H1 (cell line): ENCODE measurements at regions not wholly inside any gene's neighbourhood (a gene's known extent, or its start where the extent isn't known, plus 50 kb on each side); places are given as distances from the start of the nearest gene placed in this dataset.

Experiments used
- CTCF ChIA-PET: fragments of 300-600 bp; sonication (Branson Sonifier 250); formaldehyde crosslinking; loops from one replicate; lab custom pipeline; 2021; ENCODE audit not compliant: partially characterized antibody; lab: Charles Lee
- POLR2A ChIA-PET: fragments of 300-600 bp; sonication (Branson Sonifier 250); formaldehyde crosslinking; loops from one replicate; lab custom pipeline; 2021; ENCODE audit warnings: inconsistent platforms; ENCODE audit not compliant: partially characterized antibody; lab: Charles Lee
- DNase-seq, 2 experiments: peaks; one replicate each; pipeline versions ENCODE4 v3.0.0 to v3.0.0-alpha.2; 2010 to 2022; ENCODE audit warnings: low spot score in 2 of 2, low read depth in 1 of 2, mixed read lengths in 1 of 2
- FAIRE-seq: peaks from 2 replicates; lab custom pipeline; 2011; peaks lifted over from hg19 to GRCh38; lab: Jason Lieb, UNC
- H2AFZ ChIP-seq: 2 replicates; pipeline ENCODE4 v1.8.1; 2012; ENCODE audit warnings: low read length, inconsistent platforms
- H2AK5ac ChIP-seq: 2 replicates; pipeline ENCODE4 v1.6.1; 2013; ENCODE audit warnings: low read depth, low read length
- H2BK120ac ChIP-seq: replicated peaks from 2 replicates; pipeline ENCODE3; 2013; ENCODE audit warnings: low read depth, low read length, inconsistent platforms
- H2BK12ac ChIP-seq: 2 replicates; pipeline ENCODE4 v1.6.1; 2013; ENCODE audit warnings: low read depth, low read length
- H2BK15ac ChIP-seq: 2 replicates; pipeline ENCODE4 v1.6.1; 2013; ENCODE audit warnings: low read length
- H2BK20ac ChIP-seq: 2 replicates; pipeline ENCODE4 v1.6.1; 2013; ENCODE audit warnings: low read length
- H2BK5ac ChIP-seq: 2 replicates; pipeline ENCODE4 v1.6.1; 2013; ENCODE audit warnings: low read depth, low read length
- H3K14ac ChIP-seq: 2 replicates; pipeline ENCODE4 v1.6.1; 2013; ENCODE audit warnings: inconsistent platforms; ENCODE audit not compliant: insufficient read length
- H3K18ac ChIP-seq: 2 replicates; pipeline ENCODE4 v1.6.1; 2013; ENCODE audit warnings: low read length; ENCODE audit errors: extremely low read depth
- H3K23ac ChIP-seq: 2 replicates; pipeline ENCODE4 v1.6.1; 2013; ENCODE audit warnings: inconsistent platforms; ENCODE audit not compliant: insufficient read length
- H3K23me2 ChIP-seq: 2 replicates; pipeline ENCODE4 v1.6.1; 2013; ENCODE audit warnings: low read depth, low read length
- H3K27ac ChIP-seq: 2 replicates; pipeline ENCODE4 v1.6.1; 2011; ENCODE audit warnings: low read depth, low read length, inconsistent platforms
- H3K27me3 ChIP-seq, 4 experiments: replicated peaks in 1 of 4; 1 replicate in 1 of 4; 2 replicates in 3 of 4; pipeline versions ENCODE4 v1.6.1 to v1.8.1; 2011 to 2013; ENCODE audit warnings: low read length in 3 of 4, mild to moderate bottlenecking in 3 of 4, inconsistent platforms in 2 of 4, mixed read lengths in 2 of 4, moderate library complexity in 1 of 4; ENCODE audit not compliant: control insufficient read depth in 3 of 4, insufficient read depth in 3 of 4; ENCODE audit errors: extremely low read depth in 1 of 4
- H3K36me3 ChIP-seq, 4 experiments: 2 replicates each; pipeline versions ENCODE4 v1.6.1 to v1.8.1; 2011 to 2013; ENCODE audit warnings: mild to moderate bottlenecking in 4 of 4, low read length in 3 of 4, moderate library complexity in 2 of 4, control low read depth in 1 of 4, inconsistent platforms in 1 of 4; ENCODE audit not compliant: insufficient read depth in 4 of 4, control insufficient read depth in 2 of 4
- H3K4ac ChIP-seq: replicated peaks from 2 replicates; pipeline ENCODE3; 2013; ENCODE audit warnings: low read length, low read depth, mixed read lengths, inconsistent platforms; ENCODE audit not compliant: insufficient read length
- H3K4me1 ChIP-seq, 4 experiments: replicated peaks in 1 of 4; 1 replicate in 1 of 4; 2 replicates in 3 of 4; pipeline versions ENCODE4 v1.6.1 to v1.8.1; 2011 to 2013; ENCODE audit warnings: low read length in 3 of 4, inconsistent platforms in 2 of 4, mixed read lengths in 1 of 4; ENCODE audit not compliant: insufficient read depth in 4 of 4, control insufficient read depth in 3 of 4
- H3K4me2 ChIP-seq, 2 experiments: 2 replicates each; pipeline versions ENCODE4 v1.6.1 to v1.8.1; 2011 to 2013; ENCODE audit warnings: low read depth in 2 of 2, low read length in 2 of 2, control low read depth in 1 of 2, inconsistent platforms in 1 of 2, mild to moderate bottlenecking in 1 of 2; ENCODE audit not compliant: insufficient read depth in 1 of 2
- H3K4me3 ChIP-seq, 4 experiments: fragments of 200-600, 300-600 bp in 1 of 4; sonication (generic), shearing (Covaris generic), sonication (Bioruptor Twin) in 1 of 4; 2 replicates each; pipeline versions ENCODE4 v1.5.1 to v1.8.1; 2011 to 2016; ENCODE audit warnings: low read length in 4 of 4, low read depth in 3 of 4, control low read depth in 2 of 4, inconsistent platforms in 2 of 4, mild to moderate bottlenecking in 2 of 4, mixed read lengths in 1 of 4, moderate library complexity in 1 of 4; ENCODE audit not compliant: insufficient read depth in 2 of 4; ENCODE audit errors: extremely low read depth in 1 of 4
- H3K56ac ChIP-seq: replicated peaks from 2 replicates; pipeline ENCODE3; 2013; ENCODE audit warnings: low read depth, mild to moderate bottlenecking, mixed read lengths, low read length, inconsistent platforms; ENCODE audit not compliant: insufficient read length
- H3K79me1 ChIP-seq: 2 replicates; pipeline ENCODE4 v1.6.1; 2013; ENCODE audit warnings: low read depth, low read length, control low read depth
- H3K79me2 ChIP-seq, 2 experiments: 2 replicates each; pipeline versions ENCODE4 v1.6.1 to v1.8.1; 2012 to 2013; ENCODE audit warnings: low read length in 2 of 2, mild to moderate bottlenecking in 2 of 2, inconsistent platforms in 1 of 2; ENCODE audit not compliant: insufficient read depth in 2 of 2, control insufficient read depth in 1 of 2
- H3K9ac ChIP-seq, 4 experiments: replicated peaks in 1 of 4; 1 replicate in 1 of 4; 2 replicates in 3 of 4; pipeline versions ENCODE4 v1.6.1 to v1.8.1; 2011 to 2013; ENCODE audit warnings: low read depth in 3 of 4, low read length in 3 of 4, control low read depth in 2 of 4, mild to moderate bottlenecking in 2 of 4, moderate library complexity in 2 of 4, inconsistent platforms in 1 of 4; ENCODE audit errors: extremely low read depth in 1 of 4
- H3K9me3 ChIP-seq, 2 experiments: 2 replicates each; pipeline versions ENCODE4 v1.6.1 to v1.8.1; 2012 to 2013; ENCODE audit warnings: mild to moderate bottlenecking in 2 of 2, moderate library complexity in 2 of 2, control low read depth in 1 of 2, inconsistent platforms in 1 of 2, low read depth in 1 of 2, low read length in 1 of 2, mixed read lengths in 1 of 2; ENCODE audit not compliant: insufficient read depth in 2 of 2
- H4K20me1 ChIP-seq, 2 experiments: replicated peaks in 1 of 2; 2 replicates each; pipeline versions ENCODE3 to v1.8.1; 2011 to 2013; ENCODE audit warnings: inconsistent platforms in 2 of 2, low read length in 2 of 2, mild to moderate bottlenecking in 1 of 2; ENCODE audit not compliant: insufficient read depth in 2 of 2, control insufficient read depth in 1 of 2
- H4K5ac ChIP-seq: 2 replicates; pipeline ENCODE4 v1.6.1; 2013; ENCODE audit warnings: low read length, low read depth, mixed read lengths, inconsistent platforms; ENCODE audit not compliant: insufficient read length
- H4K8ac ChIP-seq: 2 replicates; pipeline ENCODE4 v1.8.0; 2013; ENCODE audit warnings: mild to moderate bottlenecking, moderate library complexity, low read length, inconsistent platforms; ENCODE audit not compliant: insufficient read depth; ENCODE audit errors: extremely low read depth
- H4K91ac ChIP-seq: replicated peaks from 2 replicates; pipeline ENCODE3; 2013; ENCODE audit warnings: low read length, mixed read lengths, inconsistent platforms; ENCODE audit not compliant: insufficient read length
- CBX5 ChIP-seq: fragments of 300-800, 300-1000 bp; sonication (generic); IDR thresholded peaks from 2 replicates; pipeline ENCODE4 v1.7.1; 2016; ENCODE audit warnings: antibody characterized with exemption, low read length, low read depth
- CBX8 ChIP-seq: fragments of 300-800, 300-1000 bp; sonication (generic); IDR thresholded peaks from 2 replicates; pipeline ENCODE4 v1.7.1; 2016; ENCODE audit warnings: low read depth, low read length, borderline replicate concordance
- CEBPB ChIP-seq: IDR thresholded peaks from 2 replicates; pipeline ENCODE4 v1.6.1; 2012; ENCODE audit warnings: low read depth, low read length
- EGR1 ChIP-seq: IDR thresholded peaks from 2 replicates; pipeline ENCODE4 v1.6.1; 2011; ENCODE audit warnings: low read depth, low read length, borderline replicate concordance
- FOSL1 ChIP-seq: IDR thresholded peaks from 2 replicates; pipeline ENCODE4 v1.6.1; 2011; ENCODE audit warnings: mild to moderate bottlenecking, low read depth, low read length, moderate library complexity; ENCODE audit not compliant: insufficient read depth
- GABPA ChIP-seq: IDR thresholded peaks from 2 replicates; pipeline ENCODE4 v1.6.1; 2011; ENCODE audit warnings: mild to moderate bottlenecking, low read length, moderate library complexity, borderline replicate concordance; ENCODE audit not compliant: insufficient read depth
- HDAC2 ChIP-seq, 2 experiments: fragments of 300-600 bp in 1 of 2; sonication (generic) in 1 of 2; IDR thresholded peaks; 2 replicates each; pipeline ENCODE4 v1.6.1; 2011 to 2012; ENCODE audit warnings: low read depth in 2 of 2, low read length in 2 of 2, mild to moderate bottlenecking in 2 of 2, moderate library complexity in 2 of 2, borderline replicate concordance in 1 of 2, inconsistent platforms in 1 of 2
- NRF1 ChIP-seq: IDR thresholded peaks from 2 replicates; pipeline ENCODE4 v1.6.1; 2011; ENCODE audit warnings: mild to moderate bottlenecking, low read depth, low read length, improper control_type of control experiment
- WGBS, 2 experiments: shearing (Covaris generic) in 1 of 2; methylation state at CpG; one replicate each; pipeline versions ENCODE4 v1.1.6 to v1.1.7; 2013 to 2015; ENCODE audit warnings: low lambda C conversion rate in 2 of 2, mixed read lengths in 2 of 2, inconsistent platforms in 1 of 2, low coverage in 1 of 2, missing lambda C conversion rate in 1 of 2; ENCODE audit not compliant: insufficient replicate concordance in 2 of 2, insufficient coverage in 1 of 2, insufficient read length in 1 of 2; ENCODE audit errors: extremely low coverage in 1 of 2, missing lambda C conversion rate in 1 of 2; 5-methylcytosine and 5-hydroxymethylcytosine counted together

DNA sequence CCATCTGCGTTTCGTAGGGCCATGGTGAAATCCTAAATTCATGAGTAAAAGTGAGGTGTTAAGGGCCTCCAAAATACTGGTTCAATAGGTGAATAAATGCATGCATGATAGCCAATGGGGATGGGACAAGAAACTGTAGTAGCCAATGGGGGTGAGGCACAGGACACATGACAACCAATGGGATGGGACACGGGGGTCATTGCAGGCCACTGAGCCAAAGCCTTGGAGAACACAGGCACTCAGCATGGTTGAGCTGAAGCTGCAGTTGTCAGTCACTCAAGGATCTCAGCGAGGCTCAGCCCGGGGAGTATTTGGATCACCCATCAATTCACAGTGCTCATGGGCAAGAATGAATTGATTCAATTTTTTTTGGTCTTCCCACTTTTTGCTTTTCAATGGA, 156.5 kb downstream of the ACTR3 start:
- 94% methylated on average over 5 of the region's 5 CpGs; no CpG with 5 or more reads in 1 of the 2 experiments for WGBS, 2 experiments
- ChIA-PET CTCF (no interaction called here), POLR2A (no interaction called here)
- no peak overlapping the region for H3K9ac ChIP-seq
- no peaks in the 10 kb centered on the region for H3K4me1 ChIP-seq
- H3K79me1 ChIP-seq, result no peaks in the 10 kb centered on the region
- DNase-seq (no peak), FAIRE-seq (no peak)
- H2AFZ ChIP-seq, result no peak overlapping the region
- no peaks in the 10 kb centered on the region for H3K27me3 ChIP-seq
- H3K9me3 ChIP-seq, result no peaks in the 10 kb centered on the region
- no peak overlapping the region for H3K56ac ChIP-seq
- no peaks in the 10 kb centered on the region for H4K20me1 ChIP-seq
- no peak overlapping the region for H2BK15ac ChIP-seq
- no peak overlapping the region for H4K91ac ChIP-seq
- H3K27ac ChIP-seq, result no peak overlapping the region
- no peak overlapping the region for H3K4me2 ChIP-seq
- no peak overlapping the region for H4K5ac ChIP-seq
- H2BK12ac ChIP-seq, result no peak overlapping the region
- no peak overlapping the region for H3K14ac ChIP-seq
- no peak overlapping the region for H3K18ac ChIP-seq
- no peak overlapping the region for H2AK5ac ChIP-seq
- no peak overlapping the region for H3K4me3 ChIP-seq
- H3K79me2 ChIP-seq, result no peaks in the 10 kb centered on the region
- H3K23me2 ChIP-seq, result no peaks in the 10 kb centered on the region
- TF ChIP-seq GABPA (no peak), CBX5 (no peak), EGR1 (no peak), CEBPB (no peak), CBX8 (no peak), NRF1 (no peak), FOSL1 (no peak), HDAC2 (IDR thresholded peaks at IDR 0.05; ENCODE audit: borderline replicate concordance in 1 of 2, low read depth in 2 of 2, low read length in 2 of 2) (no peak)
- no peak overlapping the region for H2BK20ac ChIP-seq
- H4K8ac ChIP-seq, result no peak overlapping the region
- no peak overlapping the region for H3K4ac ChIP-seq
- H3K23ac ChIP-seq, result no peak overlapping the region
- no peak overlapping the region for H2BK5ac ChIP-seq
- no peak overlapping the region for H2BK120ac ChIP-seq
- H3K36me3 ChIP-seq, result no peaks in the 10 kb centered on the region
